Kidney epithelial cell (primary cell): ENCODE measurements at regions not wholly inside any gene's neighbourhood (a gene's known extent, or its start where the extent isn't known, plus 50 kb on each side); places are given as distances from the start of the nearest gene placed in this dataset.
A peak's percentile ranks its signal among the peaks of the same experiment; 100 is the strongest.

Experiments used
- DNase-seq: peaks from one replicate; pipeline ENCODE4 v3.0.0-alpha.2; 2010; ENCODE audit warnings: low read depth
- H3K27me3 ChIP-seq: 2 replicates; pipeline ENCODE4 v1.6.0; 2011; ENCODE audit warnings: low read length; ENCODE audit not compliant: control insufficient read depth, insufficient read depth
- H3K36me3 ChIP-seq: 2 replicates; pipeline ENCODE4 v1.5.1; 2011; ENCODE audit warnings: low read length; ENCODE audit not compliant: control insufficient read depth, insufficient read depth
- H3K4me3 ChIP-seq: 2 replicates; pipeline ENCODE4 v1.5.1; 2011; ENCODE audit warnings: low read depth, mild to moderate bottlenecking, control low read depth, low read length
- CTCF ChIP-seq: IDR thresholded peaks from 2 replicates; pipeline ENCODE4 v1.5.1; 2011; ENCODE audit warnings: mild to moderate bottlenecking, moderate library complexity, low read length, control low read depth, inconsistent platforms; ENCODE audit not compliant: insufficient read depth, poor library complexity, severe bottlenecking

- peak; percentile 1 for TF ChIP-seq CTCF
- Histone ChIP-seq H3K36me3 (no peaks in the 10 kb centered on the region), H3K27me3 (no peaks in the 10 kb centered on the region), H3K4me3 (no peak overlapping the region)
- peak; percentile 81 for DNase-seq
These were observed 73.0 kb upstream of the YWHAQ start for GRCh38 chr2:9703701-9704221.

DNA sequence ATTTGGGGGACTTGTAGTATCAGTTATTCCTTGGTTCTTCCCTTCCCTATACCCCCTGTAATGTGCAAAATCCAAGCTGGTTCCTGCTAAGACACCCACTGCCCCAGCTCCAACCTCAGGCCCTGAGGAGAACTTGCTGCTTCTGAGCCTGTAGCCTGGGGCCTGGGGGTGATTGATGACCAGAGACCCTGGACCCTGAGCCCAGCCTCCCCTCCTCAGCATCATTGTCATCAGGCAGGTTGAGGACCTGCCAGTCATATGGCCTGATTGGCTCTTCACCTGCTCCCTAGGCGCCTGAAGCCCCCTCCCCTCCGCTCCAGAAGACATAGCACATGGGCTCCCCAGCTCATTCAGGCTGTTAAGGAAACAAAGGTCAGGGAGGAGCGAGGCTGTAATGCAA is 73.8 kb upstream of the YWHAQ start:
- Histone ChIP-seq H3K36me3 (no peaks in the 10 kb centered on the region), H3K27me3 (no peaks in the 10 kb centered on the region), H3K4me3 (no peak overlapping the region)
- TF ChIP-seq CTCF: no peak
- DNase-seq: no peak

GRCh38 chr2:9705196-9705595 is 74.4 kb upstream of the YWHAQ start:
- no peak overlapping the region for H3K4me3 ChIP-seq
- no peaks in the 10 kb centered on the region for H3K27me3 ChIP-seq
- H3K36me3 ChIP-seq: no peaks in the 10 kb centered on the region
- no peak for TF ChIP-seq CTCF
- DNase-seq: no peak

DNA sequence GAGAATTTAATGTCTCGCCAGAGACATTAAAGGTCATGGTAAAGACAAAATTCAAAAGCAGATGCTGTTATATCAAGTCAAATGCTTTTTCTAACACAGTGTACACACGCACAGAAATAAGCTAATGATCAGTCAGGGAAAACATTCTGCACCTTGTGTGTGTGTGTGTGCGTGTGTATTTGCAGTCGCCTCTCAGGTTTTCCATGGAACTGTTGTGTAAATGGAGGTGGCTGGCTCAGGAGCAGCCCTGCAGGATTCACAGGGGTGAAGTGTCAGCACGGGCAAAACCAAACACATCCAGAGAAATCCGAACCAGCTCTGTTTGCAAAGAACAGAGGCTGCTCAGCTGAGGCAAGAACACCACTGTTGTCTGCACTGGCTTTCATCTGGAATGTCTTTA is 76.2 kb upstream of the YWHAQ start:
- Histone ChIP-seq H3K4me3 (no peak overlapping the region), H3K36me3 (no peaks in the 10 kb centered on the region), H3K27me3 (no peaks in the 10 kb centered on the region)
- no peak for DNase-seq
- no peak for TF ChIP-seq CTCF

DNA sequence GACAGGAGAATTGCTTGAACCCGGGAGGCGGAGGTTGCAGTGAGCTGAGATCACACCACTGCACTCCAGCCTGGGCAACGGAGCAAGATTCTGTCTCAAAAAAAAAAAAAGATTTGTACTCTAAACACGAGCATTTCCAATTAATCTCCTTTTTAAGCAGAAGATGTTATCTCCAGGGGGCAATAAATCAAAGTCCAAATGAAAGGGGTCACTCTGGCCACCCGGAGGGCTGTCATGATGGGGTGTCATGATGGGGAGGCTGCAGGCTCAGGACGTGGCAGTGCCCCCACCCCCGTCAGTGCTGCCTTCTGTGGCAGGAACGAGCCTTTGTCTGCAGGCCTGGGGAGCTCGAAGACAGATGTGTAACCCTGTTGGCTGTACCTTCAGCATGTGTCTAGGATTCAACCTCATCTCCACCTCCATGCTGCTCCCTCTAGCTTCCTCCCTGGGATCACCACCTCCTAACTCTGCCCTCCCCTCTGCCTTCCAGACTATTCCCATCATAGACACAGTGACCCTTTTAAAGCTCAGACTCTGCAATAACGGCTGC is 76.9 kb upstream of the YWHAQ start:
- Histone ChIP-seq H3K4me3 (no peak overlapping the region), H3K27me3 (no peaks in the 10 kb centered on the region), H3K36me3 (no peaks in the 10 kb centered on the region)
- no peak for TF ChIP-seq CTCF
- DNase-seq: no peak
